ENCODE measurements at regions not wholly inside any gene's neighbourhood (a gene's known extent, or its start where the extent isn't known, plus 50 kb on each side); places are given as distances from the start of the nearest gene placed in this dataset.

GRCh38 chr16:22684574-22685458, 129.1 kb upstream of the HS3ST2 start:
- Histone ChIP-seq H3K36me3 (no peaks in the 10 kb centered on the region), H3K4me1 (peaks cover 0 to 7% (median 2%) of the 10 kb centered on the region in 4 donors), H3K27ac (peak overlapping the region in 2 of 4 donors; percentile 30 to 59), H3K4me3 (no peak overlapping the region), H3K27me3 (no peaks in the 10 kb centered on the region), H3K9me3 (peaks cover 0 to 5% (median 2%) of the 10 kb centered on the region in 4 donors)
- ATAC-seq (ENCODE audit: low FRiP score in 2 of 2) (peak in 1 of 2 donors; percentile 16), DNase-seq (no peak)
- TF ChIP-seq EP300 (IDR thresholded peaks at IDR 0.05) (no peak), POLR2A (IDR thresholded peaks at IDR 0.05) (no peak), POLR2AphosphoS5 (IDR thresholded peaks at IDR 0.05) (no peak), CTCF (IDR thresholded peaks at IDR 0.05) (no peak)
- 67 to 74% methylated on average over 3 of the region's 3 CpGs for WGBS, 2 donors

- Histone ChIP-seq H3K36me3 (no peaks in the 10 kb centered on the region), H3K27me3 (no peaks in the 10 kb centered on the region), H3K9me3 (peaks cover 0 to 5% (median 2%) of the 10 kb centered on the region in 4 donors), H3K4me3 (no peak overlapping the region), H3K27ac (peak overlapping the region in 3 of 4 donors; percentile 51 to 59 (median 56)), H3K4me1 (peaks cover 0 to 7% (median 2%) of the 10 kb centered on the region in 4 donors)
- TF ChIP-seq POLR2AphosphoS5 (IDR thresholded peaks at IDR 0.05) (peak; percentile 63 to 80), EP300 (IDR thresholded peaks at IDR 0.05) (peak; percentile 40 to 92 (median 64)), POLR2A (IDR thresholded peaks at IDR 0.05) (peak in 1 of 4 donors; percentile 15), CTCF (IDR thresholded peaks at IDR 0.05) (no peak)
- DNase-seq = no peak
- ATAC-seq (ENCODE audit: low FRiP score in 2 of 2) = peak; percentile 66 to 70
- 74 to 78% methylated on average over 3 of the region's 3 CpGs for WGBS, 2 donors
Observed at GRCh38 chr16:22685459-22685830, 128.5 kb upstream of the HS3ST2 start.

DNA sequence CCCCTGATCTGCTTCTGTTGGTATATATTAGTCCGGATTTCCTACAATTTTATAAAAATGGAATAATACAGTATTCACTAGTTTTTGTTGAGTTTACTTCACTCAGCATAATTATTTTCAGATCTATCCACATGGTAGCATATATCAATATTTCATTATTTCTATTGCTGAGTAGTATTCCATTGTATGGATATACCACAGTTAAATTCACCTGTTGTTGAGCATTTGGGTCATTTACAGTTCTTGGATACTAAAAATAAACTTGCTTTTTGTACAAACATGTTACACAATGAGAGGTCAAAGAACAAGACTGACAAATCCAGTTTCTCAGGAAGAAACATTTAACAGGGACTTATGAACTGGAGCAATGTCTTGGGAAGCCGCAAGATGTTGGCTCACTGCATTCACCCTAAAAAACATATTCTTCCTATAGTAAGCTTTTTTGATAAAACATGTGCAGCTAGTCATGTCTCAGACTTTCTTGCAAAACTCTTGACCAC, 126.9 kb upstream of the HS3ST2 start:
- 48 to 99% methylated on average over 2 of the region's 2 CpGs for WGBS, 2 donors
- DNase-seq (no peak), ATAC-seq (ENCODE audit: low FRiP score in 2 of 2) (no peak)
- peaks cover 0 to 5% (median 2%) of the 10 kb centered on the region in 4 donors for H3K9me3 ChIP-seq
- peaks cover 0 to 7% (median 0%) of the 10 kb centered on the region in 4 donors for H3K4me1 ChIP-seq
- no peak overlapping the region for H3K27ac ChIP-seq
- H3K4me3 ChIP-seq = no peak overlapping the region
- no peaks in the 10 kb centered on the region for H3K36me3 ChIP-seq
- TF ChIP-seq POLR2AphosphoS5 (IDR thresholded peaks at IDR 0.05) (no peak), EP300 (IDR thresholded peaks at IDR 0.05) (no peak), POLR2A (IDR thresholded peaks at IDR 0.05) (no peak), CTCF (IDR thresholded peaks at IDR 0.05) (no peak)
- H3K27me3 ChIP-seq = no peaks in the 10 kb centered on the region

GRCh38 chr16:22688463-22688862, 125.5 kb upstream of the HS3ST2 start:
- 82 to 94% methylated on average over 2 of the region's 2 CpGs for WGBS, 2 donors
- DNase-seq (no peak), ATAC-seq (ENCODE audit: low FRiP score in 2 of 2) (no peak)
- H3K27me3 ChIP-seq = no peaks in the 10 kb centered on the region
- TF ChIP-seq CTCF (IDR thresholded peaks at IDR 0.05) = no peak
- TF ChIP-seq POLR2AphosphoS5 (IDR thresholded peaks at IDR 0.05) = no peak
- TF ChIP-seq POLR2A (IDR thresholded peaks at IDR 0.05) = no peak
- no peak for TF ChIP-seq EP300 (IDR thresholded peaks at IDR 0.05)
- peaks cover 0 to 5% (median 2%) of the 10 kb centered on the region in 4 donors for H3K9me3 ChIP-seq
- H3K36me3 ChIP-seq = no peaks in the 10 kb centered on the region
- no peak overlapping the region for H3K4me3 ChIP-seq
- peaks cover 0 to 14% (median 0%) of the 10 kb centered on the region in 4 donors for H3K4me1 ChIP-seq
- no peak overlapping the region for H3K27ac ChIP-seq

All from upper lobe of left lung (tissue), 6 donors.